K562 (cell line): ENCODE measurements at regions not wholly inside any gene's neighbourhood (a gene's known extent, or its start where the extent isn't known, plus 50 kb on each side); places are given as distances from the start of the nearest gene placed in this dataset.

Source experiments
- CTCF ChIP-seq, 3 experiments: IDR thresholded peaks in 2 of 3; conservative IDR thresholded peaks in 1 of 3; 2 replicates each; pipeline ENCODE4 v1.5.1; 2011 to 2012; ENCODE audit warnings: low read length in 3 of 3, mild to moderate bottlenecking in 3 of 3, control low read depth in 2 of 3, improper control_type of control experiment in 1 of 3, inconsistent platforms in 1 of 3, low read depth in 1 of 3, mixed read lengths in 1 of 3, moderate library complexity in 1 of 3; ENCODE audit not compliant: insufficient read depth in 2 of 3
- E2F8 ChIP-seq: fragments of 450-650 bp; IDR thresholded peaks from 2 replicates; pipeline ENCODE4 v1.7.1; 2018; ENCODE audit warnings: mild to moderate bottlenecking, low read depth; ENCODE audit not compliant: partially characterized antibody
- HDAC6 ChIP-seq: IDR thresholded peaks from 2 replicates; pipeline ENCODE4 v1.6.1; 2012; ENCODE audit warnings: low read depth, mild to moderate bottlenecking, control low read depth, inconsistent platforms, low read length, moderate library complexity
- PHF20 ChIP-seq: fragments of 450-650 bp; IDR thresholded peaks from 2 replicates; pipeline ENCODE4 v1.6.1; 2018; ENCODE audit not compliant: partially characterized antibody
- SMC3 ChIP-seq: conservative IDR thresholded peaks from 2 replicates; pipeline ENCODE4 v1.6.1; 2011; ENCODE audit warnings: low read depth, low read length, improper control_type of control experiment; ENCODE audit not compliant: insufficient read depth
- SNAPC5 ChIP-seq: fragments of 250-450 bp; sonication (Bioruptor Pico); IDR thresholded peaks from 2 replicates; pipeline ENCODE4 v1.8.0; 2021; ENCODE audit warnings: moderate library complexity, mild to moderate bottlenecking, inconsistent platforms
- SP2 ChIP-seq: IDR thresholded peaks from 2 replicates; pipeline ENCODE4 v1.6.1; 2011; ENCODE audit warnings: mild to moderate bottlenecking, low read depth, low read length, moderate library complexity; ENCODE audit not compliant: poor library complexity, severe bottlenecking; ENCODE audit errors: extremely low read depth
- SRF ChIP-seq, 2 experiments: fragments of 250-450, 450-650 bp in 1 of 2; sonication (Bioruptor Pico) in 1 of 2; sonication (generic) in 1 of 2; formaldehyde crosslinking; IDR thresholded peaks; 2 replicates each; pipeline versions ENCODE4 v1.5.0 to v1.5.1; 2020 to 2022; ENCODE audit warnings: mild to moderate bottlenecking in 1 of 2, missing genetic modification reagents in 1 of 2
- ZFX ChIP-seq: sonication (generic); formaldehyde crosslinking; IDR thresholded peaks from 2 replicates; pipeline ENCODE4 v1.8.0; 2022; ENCODE audit warnings: mild to moderate bottlenecking, missing genetic modification reagents, moderate library complexity
- TF ChIP-seq, protein P1 (sequence below): sonication (generic); formaldehyde crosslinking; IDR thresholded peaks from 2 replicates; pipeline ENCODE4 v1.5.0; 2020; ENCODE audit warnings: missing genetic modification reagents
- TF ChIP-seq, protein P2 (sequence below): fragments of 450-650 bp; IDR thresholded peaks from 2 replicates; pipeline ENCODE4 v1.6.1; 2016; ENCODE audit warnings: low read depth, mild to moderate bottlenecking, moderate library complexity

DNA sequence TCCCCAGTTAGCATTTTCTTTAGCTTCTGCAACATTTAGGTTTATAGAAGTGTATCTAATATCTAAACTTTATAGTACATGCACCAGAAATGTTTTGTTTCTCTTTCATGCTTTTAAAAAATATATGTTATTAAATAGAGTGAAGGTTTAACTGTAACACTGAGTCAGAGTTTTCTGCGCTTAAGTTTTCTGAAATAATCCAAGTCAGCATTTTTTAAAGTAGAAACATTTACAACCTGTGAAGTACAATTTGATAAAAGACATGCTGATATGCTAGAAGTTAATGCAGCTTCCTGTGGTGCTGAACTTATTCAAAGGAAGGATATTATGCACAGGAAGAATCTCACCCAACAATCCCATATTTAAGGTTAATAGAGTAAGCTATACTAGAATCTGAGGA is 1096.8 kb downstream of the LRFN5 start:
- no peak for TF ChIP-seq SRF (CRISPR knock-in tag; IDR thresholded peaks at IDR 0.05)
- TF ChIP-seq, protein P1, sequence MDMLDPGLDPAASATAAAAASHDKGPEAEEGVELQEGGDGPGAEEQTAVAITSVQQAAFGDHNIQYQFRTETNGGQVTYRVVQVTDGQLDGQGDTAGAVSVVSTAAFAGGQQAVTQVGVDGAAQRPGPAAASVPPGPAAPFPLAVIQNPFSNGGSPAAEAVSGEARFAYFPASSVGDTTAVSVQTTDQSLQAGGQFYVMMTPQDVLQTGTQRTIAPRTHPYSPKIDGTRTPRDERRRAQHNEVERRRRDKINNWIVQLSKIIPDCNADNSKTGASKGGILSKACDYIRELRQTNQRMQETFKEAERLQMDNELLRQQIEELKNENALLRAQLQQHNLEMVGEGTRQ (CRISPR knock-in tag): no peak
- TF ChIP-seq SP2: no peak
- TF ChIP-seq E2F8: no peak
- TF ChIP-seq SNAPC5 (CRISPR knock-in tag): no peak
- TF ChIP-seq, protein P2, sequence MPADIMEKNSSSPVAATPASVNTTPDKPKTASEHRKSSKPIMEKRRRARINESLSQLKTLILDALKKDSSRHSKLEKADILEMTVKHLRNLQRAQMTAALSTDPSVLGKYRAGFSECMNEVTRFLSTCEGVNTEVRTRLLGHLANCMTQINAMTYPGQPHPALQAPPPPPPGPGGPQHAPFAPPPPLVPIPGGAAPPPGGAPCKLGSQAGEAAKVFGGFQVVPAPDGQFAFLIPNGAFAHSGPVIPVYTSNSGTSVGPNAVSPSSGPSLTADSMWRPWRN: no peak
- TF ChIP-seq HDAC6: no peak
- no peak for TF ChIP-seq PHF20
- no peak for TF ChIP-seq SMC3
- no peak for TF ChIP-seq CTCF (IDR thresholded peaks at IDR 0.05 in 2 of 3, conservative IDR thresholded peaks at IDR 0.05 in 1 of 3; ENCODE audit: insufficient read depth in 2 of 3, low read depth in 1 of 3, low read length in 3 of 3)
- no peak for TF ChIP-seq ZFX (CRISPR knock-in tag)
